SH-SY5Y (cell line): ENCODE measurements at regions not wholly inside any gene's neighbourhood (a gene's known extent, or its start where the extent isn't known, plus 50 kb on each side); places are given as distances from the start of the nearest gene placed in this dataset.

Experiments
- GATA2 ChIP-seq: IDR thresholded peaks from 2 replicates; pipeline ENCODE4 v1.6.1; 2011; ENCODE audit warnings: mild to moderate bottlenecking, low read depth, low read length
- GATA3 ChIP-seq: IDR thresholded peaks from 2 replicates; pipeline ENCODE4 v1.6.1; 2011; ENCODE audit warnings: low read depth, mild to moderate bottlenecking, low read length, moderate library complexity

GRCh38 chr1:208668991-208669390 is 424.8 kb upstream of the PLXNA2 start:
- TF ChIP-seq GATA3 (no peak), GATA2 (no peak)

- TF ChIP-seq GATA2 (no peak), GATA3 (no peak)
These were observed 426.6 kb upstream of the PLXNA2 start for GRCh38 chr1:208670778-208671177.

- TF ChIP-seq GATA2 (no peak), GATA3 (no peak)
These were observed 437.9 kb upstream of the PLXNA2 start for GRCh38 chr1:208681878-208682663.

GRCh38 chr1:208682664-208683013 is 438.5 kb upstream of the PLXNA2 start:
- TF ChIP-seq GATA3 (no peak), GATA2 (0 out of 2 replicates have a peak, but pooled peaks have one; percentile 18)

- TF ChIP-seq GATA2: no peak
- no peak for TF ChIP-seq GATA3
These were observed 439.0 kb upstream of the PLXNA2 start for GRCh38 chr1:208683141-208683540.

- TF ChIP-seq GATA3: no peak
- TF ChIP-seq GATA2: no peak
These were observed 440.0 kb upstream of the PLXNA2 start for GRCh38 chr1:208684192-208684591.

- no peak for TF ChIP-seq GATA2
- no peak for TF ChIP-seq GATA3
These were observed 442.4 kb upstream of the PLXNA2 start for GRCh38 chr1:208686592-208686991.

- no peak for TF ChIP-seq GATA2
- no peak for TF ChIP-seq GATA3
These were observed 444.6 kb upstream of the PLXNA2 start for GRCh38 chr1:208688656-208689315.

- no peak for TF ChIP-seq GATA2
These were observed 446.8 kb upstream of the PLXNA2 start for GRCh38 chr1:208691012-208691411.

- TF ChIP-seq GATA3 (no peak), GATA2 (no peak)
These were observed 465.8 kb upstream of the PLXNA2 start for GRCh38 chr1:208709981-208710380.

GRCh38 chr1:208714323-208714722 is 470.1 kb upstream of the PLXNA2 start:
- TF ChIP-seq GATA2 (no peak), GATA3 (no peak)

GRCh38 chr1:208717525-208717924 is 473.3 kb upstream of the PLXNA2 start:
- no peak for TF ChIP-seq GATA3
- TF ChIP-seq GATA2: no peak

- no peak for TF ChIP-seq GATA2
- no peak for TF ChIP-seq GATA3
These were observed 478.4 kb upstream of the PLXNA2 start for GRCh38 chr1:208722592-208722991.

- no peak for TF ChIP-seq GATA3
These were observed 479.9 kb upstream of the PLXNA2 start for GRCh38 chr1:208724079-208724478.

GRCh38 chr1:208728815-208729214 is 484.6 kb upstream of the PLXNA2 start:
- peak; percentile 77; the same call in 1 of the 2 replicates for TF ChIP-seq GATA3
- peak; percentile 87 for TF ChIP-seq GATA2
